BE2C (cell line): ENCODE measurements at regions not wholly inside any gene's neighbourhood (a gene's known extent, or its start where the extent isn't known, plus 50 kb on each side); places are given as distances from the start of the nearest gene placed in this dataset.

ENCODE experiments used
- DNase-seq: peaks from one replicate; pipeline ENCODE4 v3.0.0-alpha.2; 2020
- H3K27me3 ChIP-seq: fragments of 250-450 bp; sonication (Bioruptor Pico); 2 replicates; pipeline ENCODE4 v1.5.1; 2020; ENCODE audit warnings: mild to moderate bottlenecking
- H3K36me3 ChIP-seq: fragments of 250-450 bp; sonication (Bioruptor Pico); 2 replicates; pipeline ENCODE4 v1.5.1; 2020; ENCODE audit warnings: mild to moderate bottlenecking
- H3K4me1 ChIP-seq: fragments of 250-450 bp; sonication (Bioruptor Pico); 2 replicates; pipeline ENCODE4 v1.5.1; 2020
- H3K4me3 ChIP-seq: 2 replicates; pipeline ENCODE4 v1.5.1; 2011; ENCODE audit warnings: low read depth, low read length
- H3K9me3 ChIP-seq: fragments of 250-450 bp; sonication (Bioruptor Pico); 2 replicates; pipeline ENCODE4 v1.5.1; 2020
- TF ChIP-seq, protein P1 (sequence below): IDR thresholded peaks from 2 replicates; pipeline ENCODE4 v1.5.1; 2012; ENCODE audit warnings: mild to moderate bottlenecking, low read depth, low read length

DNA sequence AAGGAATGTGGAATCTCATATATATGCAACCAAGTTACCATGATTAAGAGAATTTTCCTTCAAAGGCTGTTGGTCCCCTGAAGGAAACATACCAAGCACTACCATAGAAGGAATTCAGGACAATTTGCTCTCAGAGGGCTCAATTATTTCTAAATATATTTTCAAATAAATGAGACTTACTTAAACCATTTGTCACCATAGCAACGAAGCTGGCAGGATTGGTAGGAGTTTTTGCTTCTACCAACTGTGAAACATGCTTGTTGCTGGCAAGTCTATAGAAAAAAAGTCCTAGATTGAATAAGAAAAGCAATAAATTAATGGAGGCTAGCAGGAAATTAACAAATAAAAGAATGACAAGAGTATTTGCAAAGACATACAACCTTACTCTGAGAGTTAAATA, 156.9 kb upstream of the NPSR1 start:
- Histone ChIP-seq H3K4me3 (no peak overlapping the region), H3K4me1 (no peaks in the 10 kb centered on the region), H3K9me3 (no peaks in the 10 kb centered on the region), H3K36me3 (no peaks in the 10 kb centered on the region), H3K27me3 (no peaks in the 10 kb centered on the region)
- no peak for DNase-seq
- TF ChIP-seq, protein P1, sequence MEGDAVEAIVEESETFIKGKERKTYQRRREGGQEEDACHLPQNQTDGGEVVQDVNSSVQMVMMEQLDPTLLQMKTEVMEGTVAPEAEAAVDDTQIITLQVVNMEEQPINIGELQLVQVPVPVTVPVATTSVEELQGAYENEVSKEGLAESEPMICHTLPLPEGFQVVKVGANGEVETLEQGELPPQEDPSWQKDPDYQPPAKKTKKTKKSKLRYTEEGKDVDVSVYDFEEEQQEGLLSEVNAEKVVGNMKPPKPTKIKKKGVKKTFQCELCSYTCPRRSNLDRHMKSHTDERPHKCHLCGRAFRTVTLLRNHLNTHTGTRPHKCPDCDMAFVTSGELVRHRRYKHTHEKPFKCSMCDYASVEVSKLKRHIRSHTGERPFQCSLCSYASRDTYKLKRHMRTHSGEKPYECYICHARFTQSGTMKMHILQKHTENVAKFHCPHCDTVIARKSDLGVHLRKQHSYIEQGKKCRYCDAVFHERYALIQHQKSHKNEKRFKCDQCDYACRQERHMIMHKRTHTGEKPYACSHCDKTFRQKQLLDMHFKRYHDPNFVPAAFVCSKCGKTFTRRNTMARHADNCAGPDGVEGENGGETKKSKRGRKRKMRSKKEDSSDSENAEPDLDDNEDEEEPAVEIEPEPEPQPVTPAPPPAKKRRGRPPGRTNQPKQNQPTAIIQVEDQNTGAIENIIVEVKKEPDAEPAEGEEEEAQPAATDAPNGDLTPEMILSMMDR: no peak

DNA sequence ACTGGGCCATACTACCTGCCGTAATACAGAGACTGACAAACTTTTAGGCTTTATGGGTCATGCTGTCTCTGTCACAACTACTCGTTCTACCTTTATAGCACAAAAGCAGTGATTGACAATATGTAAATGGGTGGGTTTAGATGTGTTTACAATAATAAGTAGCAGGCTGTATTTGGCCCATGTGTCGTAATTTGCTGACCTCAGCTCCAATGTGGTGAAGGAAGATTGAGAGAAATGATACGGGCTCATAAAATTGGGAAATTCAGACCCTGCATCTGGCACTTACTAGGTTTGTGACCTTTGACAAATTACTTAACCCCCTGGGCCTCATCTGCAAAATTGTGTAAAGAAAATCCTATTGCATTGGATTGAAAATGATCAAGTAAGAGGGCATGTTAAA, 150.8 kb upstream of the NPSR1 start:
- Histone ChIP-seq H3K4me3 (no peak overlapping the region), H3K36me3 (no peaks in the 10 kb centered on the region), H3K9me3 (no peaks in the 10 kb centered on the region), H3K4me1 (no peaks in the 10 kb centered on the region), H3K27me3 (no peaks in the 10 kb centered on the region)
- no peak for DNase-seq
- TF ChIP-seq, protein P1: no peak

DNA sequence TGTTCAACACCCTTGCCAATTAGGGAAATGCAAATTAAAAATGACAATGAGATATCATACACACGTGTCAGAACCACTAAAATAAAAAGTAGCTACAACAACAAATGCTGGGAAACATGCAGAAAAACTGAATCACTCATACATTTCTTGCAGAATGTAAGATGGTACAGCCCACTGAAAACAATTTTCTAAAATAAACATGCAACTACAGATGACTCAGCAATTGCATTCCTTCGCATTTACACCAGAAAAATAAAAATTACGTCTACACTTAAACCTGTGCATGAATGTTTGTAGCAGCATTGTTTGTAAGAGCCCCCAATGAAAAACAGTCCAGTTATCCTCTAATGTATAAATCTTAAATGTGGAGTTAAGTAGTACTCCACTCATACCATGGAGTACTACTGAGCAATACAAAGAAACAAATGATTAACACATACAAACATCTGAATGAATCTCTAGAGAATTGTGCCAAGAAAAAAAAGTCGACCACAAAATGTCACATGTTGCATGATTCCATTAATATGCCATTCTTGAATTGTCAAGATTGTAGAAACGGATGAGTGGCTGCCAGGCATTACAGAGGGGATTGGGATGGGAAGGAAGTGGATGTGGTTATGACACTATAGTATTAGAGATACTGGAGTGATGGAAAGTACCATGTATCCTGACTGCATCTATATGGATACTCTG, 134.6 kb upstream of the NPSR1 start:
- Histone ChIP-seq H3K4me3 (no peak overlapping the region), H3K36me3 (no peaks in the 10 kb centered on the region), H3K4me1 (no peaks in the 10 kb centered on the region), H3K27me3 (no peaks in the 10 kb centered on the region), H3K9me3 (no peaks in the 10 kb centered on the region)
- TF ChIP-seq, protein P1: no peak
- DNase-seq: no peak

DNA sequence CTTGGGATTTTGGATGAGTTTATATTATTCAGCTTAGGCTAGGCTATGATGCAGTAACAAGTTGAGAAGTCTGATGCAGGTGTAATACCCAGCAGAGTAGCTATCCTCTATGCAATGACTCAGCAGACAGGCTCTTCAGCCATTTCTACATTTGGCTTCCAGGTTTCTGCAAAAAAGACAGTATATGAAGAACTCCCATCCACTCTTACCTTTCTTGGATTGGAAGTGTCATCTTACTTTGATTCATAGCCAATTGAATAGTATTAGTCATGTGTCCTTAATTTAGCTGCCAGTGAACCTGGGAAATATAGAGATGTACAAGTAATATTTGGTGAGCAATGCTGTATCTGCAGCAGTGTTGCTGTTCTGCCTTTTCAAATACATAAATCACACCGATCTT, 127.8 kb upstream of the NPSR1 start:
- no peaks in the 10 kb centered on the region for H3K9me3 ChIP-seq
- H3K4me3 ChIP-seq: no peak overlapping the region
- no peaks in the 10 kb centered on the region for H3K4me1 ChIP-seq
- no peak for DNase-seq
- H3K27me3 ChIP-seq: no peaks in the 10 kb centered on the region
- TF ChIP-seq, protein P1: no peak
- no peaks in the 10 kb centered on the region for H3K36me3 ChIP-seq

DNA sequence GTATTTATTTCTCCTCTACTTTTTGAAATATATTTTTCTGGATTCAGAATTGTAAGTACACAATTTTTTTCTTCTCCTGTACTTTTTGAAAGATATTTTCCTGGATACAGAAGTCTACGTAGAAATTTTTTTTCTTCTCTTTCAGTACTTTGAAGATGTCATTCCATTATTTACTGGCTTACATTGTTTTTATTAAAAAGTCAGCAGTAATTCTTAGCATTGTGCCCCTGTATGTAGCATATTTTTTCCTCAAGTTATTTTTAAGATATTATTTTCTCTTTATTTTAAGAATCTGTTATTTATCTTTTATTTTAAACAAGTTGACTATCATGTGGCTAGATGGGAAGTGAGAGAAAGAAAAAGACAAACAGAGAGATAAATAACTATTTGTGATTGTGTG, 119.0 kb upstream of the NPSR1 start:
- no peak for DNase-seq
- H3K9me3 ChIP-seq: no peaks in the 10 kb centered on the region
- TF ChIP-seq, protein P1: no peak
- H3K4me1 ChIP-seq: no peaks in the 10 kb centered on the region
- no peak overlapping the region for H3K4me3 ChIP-seq
- H3K36me3 ChIP-seq: no peaks in the 10 kb centered on the region
- no peaks in the 10 kb centered on the region for H3K27me3 ChIP-seq

DNA sequence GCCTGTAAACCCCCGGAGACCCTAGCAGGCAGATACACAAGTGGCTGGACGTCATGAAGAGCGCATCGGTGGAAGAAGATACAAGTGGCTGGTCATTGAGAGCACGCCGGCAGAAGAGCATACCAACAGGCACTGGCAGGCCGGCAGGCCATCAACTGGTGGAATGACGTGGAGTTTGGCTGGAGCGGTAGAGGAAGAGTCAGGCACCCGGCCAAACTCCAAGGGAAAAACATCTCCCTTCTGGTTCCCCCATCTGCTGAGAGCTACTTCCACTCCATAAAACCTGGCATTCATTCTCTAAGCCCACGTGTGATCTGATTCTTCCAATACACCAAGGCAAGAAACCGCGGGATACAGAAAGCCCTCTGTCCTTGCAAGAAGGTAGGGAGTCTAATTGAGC, 113.4 kb upstream of the NPSR1 start:
- TF ChIP-seq, protein P1: no peak
- H3K36me3 ChIP-seq: no peaks in the 10 kb centered on the region
- no peak for DNase-seq
- H3K27me3 ChIP-seq: no peaks in the 10 kb centered on the region
- no peak overlapping the region for H3K4me3 ChIP-seq
- H3K4me1 ChIP-seq: no peaks in the 10 kb centered on the region
- H3K9me3 ChIP-seq: no peaks in the 10 kb centered on the region
